Ishikawa (cell line): ENCODE measurements at regions not wholly inside any gene's neighbourhood (a gene's known extent, or its start where the extent isn't known, plus 50 kb on each side); places are given as distances from the start of the nearest gene placed in this dataset.

Experiments used
- CEBPB ChIP-seq: IDR thresholded peaks from 2 replicates; pipeline ENCODE4 v1.6.1; 2012
- CREB1 ChIP-seq: IDR thresholded peaks from 2 replicates; pipeline ENCODE4 v1.6.1; 2012; ENCODE audit warnings: low read depth
- EGR1 ChIP-seq: IDR thresholded peaks from 2 replicates; pipeline ENCODE4 v1.6.1; 2012
- EP300 ChIP-seq: IDR thresholded peaks from 2 replicates; pipeline ENCODE4 v1.6.1; 2012; ENCODE audit warnings: borderline replicate concordance
- FOXM1 ChIP-seq: IDR thresholded peaks from 2 replicates; pipeline ENCODE4 v1.6.1; 2012; ENCODE audit warnings: low read depth, borderline replicate concordance
- MAX ChIP-seq: IDR thresholded peaks from 2 replicates; pipeline ENCODE4 v1.6.1; 2012
- NFIC ChIP-seq: IDR thresholded peaks from 2 replicates; pipeline ENCODE4 v1.6.1; 2012
- RAD21 ChIP-seq: IDR thresholded peaks from 2 replicates; pipeline ENCODE4 v1.6.1; 2012; ENCODE audit warnings: low read depth
- REST ChIP-seq: IDR thresholded peaks from 2 replicates; pipeline ENCODE4 v1.6.1; 2012; ENCODE audit warnings: low read depth, mild to moderate bottlenecking
- TAF1 ChIP-seq: IDR thresholded peaks from 2 replicates; pipeline ENCODE4 v1.6.1; 2012; ENCODE audit warnings: low read depth, mild to moderate bottlenecking
- TCF12 ChIP-seq: IDR thresholded peaks from 2 replicates; pipeline ENCODE4 v1.6.1; 2012; ENCODE audit warnings: low read depth
- TEAD4 ChIP-seq: IDR thresholded peaks from 2 replicates; pipeline ENCODE4 v1.6.1; 2012
- USF1 ChIP-seq: IDR thresholded peaks from 2 replicates; pipeline ENCODE4 v1.6.1; 2012
- YY1 ChIP-seq: IDR thresholded peaks from 2 replicates; pipeline ENCODE4 v1.6.1; 2012; ENCODE audit warnings: low read depth
- ZBTB7A ChIP-seq: IDR thresholded peaks from 2 replicates; pipeline ENCODE4 v1.6.1; 2012; ENCODE audit warnings: low read depth

GRCh38 chr6:88276331-88276730 is 110.2 kb upstream of the CNR1 start:
- TF ChIP-seq FOXM1 (no peak), EP300 (no peak), TCF12 (no peak), EGR1 (no peak), CREB1 (no peak), NFIC (no peak), RAD21 (no peak), MAX (no peak), CEBPB (no peak), REST (no peak), ZBTB7A (no peak), USF1 (no peak)

GRCh38 chr6:88268508-88268907 is 102.4 kb upstream of the CNR1 start:
- TF ChIP-seq EGR1 (no peak), EP300 (no peak), CREB1 (no peak), TCF12 (no peak), REST (no peak), YY1 (no peak), TAF1 (no peak), FOXM1 (no peak), CEBPB (no peak), RAD21 (no peak), ZBTB7A (no peak), USF1 (no peak), MAX (no peak)

- no peak for TF ChIP-seq CREB1
- TF ChIP-seq MAX: no peak
- no peak for TF ChIP-seq RAD21
- TF ChIP-seq TEAD4: no peak
Measured at GRCh38 chr6:88266126-88266525, 100.0 kb upstream of the CNR1 start.

GRCh38 chr6:88263591-88263990 is 97.4 kb upstream of the CNR1 start:
- TF ChIP-seq CEBPB: no peak
- no peak for TF ChIP-seq EP300
- TF ChIP-seq TAF1: no peak
- no peak for TF ChIP-seq YY1
- no peak for TF ChIP-seq EGR1
- no peak for TF ChIP-seq TEAD4
- no peak for TF ChIP-seq REST
- no peak for TF ChIP-seq USF1
- no peak for TF ChIP-seq FOXM1
- no peak for TF ChIP-seq MAX
- no peak for TF ChIP-seq RAD21
- no peak for TF ChIP-seq CREB1
- TF ChIP-seq TCF12: no peak
- no peak for TF ChIP-seq ZBTB7A
- TF ChIP-seq NFIC: no peak
